ENCODE measurements at regions not wholly inside any gene's neighbourhood (a gene's known extent, or its start where the extent isn't known, plus 50 kb on each side); places are given as distances from the start of the nearest gene placed in this dataset.

- no peaks in the 10 kb centered on the region for H3K79me2 ChIP-seq (ENCODE audit: insufficient read depth, low read length)
- FAIRE-seq, result no peak
- H3K9me3 ChIP-seq (ENCODE audit: insufficient read depth, low read depth, low read length), result peaks cover 6% of the 10 kb centered on the region
- H3K36me3 ChIP-seq (ENCODE audit: insufficient read depth, low read length), result no peaks in the 10 kb centered on the region
- no peak overlapping the region for H3K4me2 ChIP-seq (ENCODE audit: low read length)
- H3K9ac ChIP-seq (ENCODE audit: low read length), result no peak overlapping the region
- Mint-ChIP-seq H3K27ac (ENCODE audit: unreplicated experiment) (no peak overlapping the region), H3K36me3 (ENCODE audit: low read depth, unreplicated experiment) (no peaks in the 10 kb centered on the region), H3K27me3 (ENCODE audit: low read depth, unreplicated experiment) (no peaks in the 10 kb centered on the region), H3K4me3 (ENCODE audit: unreplicated experiment) (no peak overlapping the region), H3K4me1 (ENCODE audit: low read depth, unreplicated experiment) (peaks cover 2% of the 10 kb centered on the region), H3K9me3 (ENCODE audit: unreplicated experiment) (peaks cover 2% of the 10 kb centered on the region)
- no peak overlapping the region for H3K4me3 ChIP-seq (ENCODE audit: insufficient read depth, low read depth, low read length)
- DNase-seq (ENCODE audit: low read depth), result no peak
- no peaks in the 10 kb centered on the region for H3K27me3 ChIP-seq (ENCODE audit: insufficient read depth, low read length)
- TF ChIP-seq EZH2 (IDR thresholded peaks at IDR 0.05; ENCODE audit: insufficient read depth, low read length), result no peak
- H3K27ac ChIP-seq (ENCODE audit: low read depth, low read length), result no peak overlapping the region
- no peak overlapping the region for H2AFZ ChIP-seq (ENCODE audit: low read depth, low read length)
- H3K4me1 ChIP-seq (ENCODE audit: insufficient read depth, low read length), result no peaks in the 10 kb centered on the region
- no peaks in the 10 kb centered on the region for H4K20me1 ChIP-seq (ENCODE audit: insufficient read depth, low read length)
Observed at GRCh38 chr9:7346144-7346543, 453.4 kb downstream of the DMAC1 start.

GRCh38 chr9:7342736-7343135 is 456.8 kb downstream of the DMAC1 start:
- FAIRE-seq (no peak), DNase-seq (ENCODE audit: low read depth) (no peak)
- no peaks in the 10 kb centered on the region for H3K9me3 Mint-ChIP-seq (ENCODE audit: unreplicated experiment)
- no peak overlapping the region for H3K4me2 ChIP-seq (ENCODE audit: low read length)
- H3K27ac Mint-ChIP-seq (ENCODE audit: unreplicated experiment), result no peak overlapping the region
- H3K27me3 Mint-ChIP-seq (ENCODE audit: low read depth, unreplicated experiment), result no peaks in the 10 kb centered on the region
- H3K27me3 ChIP-seq (ENCODE audit: insufficient read depth, low read length), result no peaks in the 10 kb centered on the region
- H3K4me1 Mint-ChIP-seq (ENCODE audit: low read depth, unreplicated experiment), result peaks cover 2% of the 10 kb centered on the region
- H3K36me3 Mint-ChIP-seq (ENCODE audit: low read depth, unreplicated experiment), result no peaks in the 10 kb centered on the region
- no peak overlapping the region for H2AFZ ChIP-seq (ENCODE audit: low read depth, low read length)
- no peak overlapping the region for H3K9ac ChIP-seq (ENCODE audit: low read length)
- H3K9me3 ChIP-seq (ENCODE audit: insufficient read depth, low read depth, low read length), result no peaks in the 10 kb centered on the region
- TF ChIP-seq CTCF (IDR thresholded peaks at IDR 0.05; ENCODE audit: insufficient read depth, low read depth, low read length), result no peak
- no peak for TF ChIP-seq EZH2 (IDR thresholded peaks at IDR 0.05; ENCODE audit: insufficient read depth, low read length)
- H4K20me1 ChIP-seq (ENCODE audit: insufficient read depth, low read length), result no peaks in the 10 kb centered on the region
- no peaks in the 10 kb centered on the region for H3K79me2 ChIP-seq (ENCODE audit: insufficient read depth, low read length)
- no peak overlapping the region for H3K4me3 Mint-ChIP-seq (ENCODE audit: unreplicated experiment)
- H3K4me1 ChIP-seq (ENCODE audit: insufficient read depth, low read length), result no peaks in the 10 kb centered on the region
- H3K4me3 ChIP-seq (ENCODE audit: insufficient read depth, low read depth, low read length), result no peak overlapping the region
- no peak overlapping the region for H3K27ac ChIP-seq (ENCODE audit: low read depth, low read length)
- H3K36me3 ChIP-seq (ENCODE audit: insufficient read depth, low read length), result no peaks in the 10 kb centered on the region

GRCh38 chr9:7342229-7342628 is 457.3 kb downstream of the DMAC1 start:
- H3K4me2 ChIP-seq (ENCODE audit: low read length), result no peak overlapping the region
- no peak overlapping the region for H3K4me3 ChIP-seq (ENCODE audit: insufficient read depth, low read depth, low read length)
- no peaks in the 10 kb centered on the region for H3K9me3 Mint-ChIP-seq (ENCODE audit: unreplicated experiment)
- no peaks in the 10 kb centered on the region for H3K27me3 Mint-ChIP-seq (ENCODE audit: low read depth, unreplicated experiment)
- no peaks in the 10 kb centered on the region for H3K36me3 ChIP-seq (ENCODE audit: insufficient read depth, low read length)
- H4K20me1 ChIP-seq (ENCODE audit: insufficient read depth, low read length), result no peaks in the 10 kb centered on the region
- H3K9me3 ChIP-seq (ENCODE audit: insufficient read depth, low read depth, low read length), result no peaks in the 10 kb centered on the region
- no peak overlapping the region for H3K27ac Mint-ChIP-seq (ENCODE audit: unreplicated experiment)
- no peaks in the 10 kb centered on the region for H3K27me3 ChIP-seq (ENCODE audit: insufficient read depth, low read length)
- no peaks in the 10 kb centered on the region for H3K4me1 ChIP-seq (ENCODE audit: insufficient read depth, low read length)
- FAIRE-seq (no peak), DNase-seq (ENCODE audit: low read depth) (no peak)
- no peak overlapping the region for H2AFZ ChIP-seq (ENCODE audit: low read depth, low read length)
- H3K9ac ChIP-seq (ENCODE audit: low read length), result no peak overlapping the region
- no peak for TF ChIP-seq EZH2 (IDR thresholded peaks at IDR 0.05; ENCODE audit: insufficient read depth, low read length)
- no peak for TF ChIP-seq CTCF (IDR thresholded peaks at IDR 0.05; ENCODE audit: insufficient read depth, low read depth, low read length)
- H3K27ac ChIP-seq (ENCODE audit: low read depth, low read length), result no peak overlapping the region
- H3K4me3 Mint-ChIP-seq (ENCODE audit: unreplicated experiment), result no peak overlapping the region
- no peaks in the 10 kb centered on the region for H3K36me3 Mint-ChIP-seq (ENCODE audit: low read depth, unreplicated experiment)
- no peaks in the 10 kb centered on the region for H3K79me2 ChIP-seq (ENCODE audit: insufficient read depth, low read length)
- peaks cover 2% of the 10 kb centered on the region for H3K4me1 Mint-ChIP-seq (ENCODE audit: low read depth, unreplicated experiment)

All from astrocyte (in vitro differentiated cells and primary cell).